SJSA1 (cell line): ENCODE measurements at regions not wholly inside any gene's neighbourhood (a gene's known extent, or its start where the extent isn't known, plus 50 kb on each side); places are given as distances from the start of the nearest gene placed in this dataset.

ENCODE experiments used
- DNase-seq, 2 experiments: peaks; one replicate each; pipeline ENCODE4 v3.0.0-alpha.2; 2015 to 2020; ENCODE audit warnings: low spot score in 2 of 2, low read depth in 1 of 2
- H3K27ac ChIP-seq: fragments of 250-450 bp; sonication (Bioruptor Pico); 2 replicates; pipeline ENCODE4 v1.5.1; 2020; ENCODE audit warnings: mild to moderate bottlenecking, moderate library complexity
- H3K27me3 ChIP-seq: fragments of 250-450 bp; sonication (Bioruptor Pico); replicated peaks from 2 replicates; pipeline ENCODE4 v1.5.1; 2020; ENCODE audit warnings: mild to moderate bottlenecking, moderate library complexity
- H3K36me3 ChIP-seq: fragments of 250-450 bp; sonication (Bioruptor Pico); 2 replicates; pipeline ENCODE4 v1.5.1; 2020; ENCODE audit warnings: mild to moderate bottlenecking
- H3K4me1 ChIP-seq: fragments of 250-450 bp; sonication (Bioruptor Pico); replicated peaks from 2 replicates; pipeline ENCODE4 v1.6.1; 2021; ENCODE audit warnings: mild to moderate bottlenecking
- H3K4me3 ChIP-seq: fragments of 250-450 bp; sonication (Bioruptor Pico); 2 replicates; pipeline ENCODE4 v1.5.1; 2020; ENCODE audit warnings: mild to moderate bottlenecking
- H3K9me3 ChIP-seq: fragments of 250-450 bp; sonication (Bioruptor Pico); replicated peaks from 2 replicates; pipeline ENCODE4 v1.5.1; 2020; ENCODE audit warnings: mild to moderate bottlenecking

GRCh38 chr4:22336822-22337221 is 179.0 kb downstream of the ADGRA3 start:
- Histone ChIP-seq H3K27me3 (no peaks in the 10 kb centered on the region), H3K36me3 (no peaks in the 10 kb centered on the region), H3K9me3 (no peaks in the 10 kb centered on the region), H3K27ac (no peak overlapping the region), H3K4me1 (no peaks in the 10 kb centered on the region), H3K4me3 (no peak overlapping the region)
- no peak for DNase-seq

DNA sequence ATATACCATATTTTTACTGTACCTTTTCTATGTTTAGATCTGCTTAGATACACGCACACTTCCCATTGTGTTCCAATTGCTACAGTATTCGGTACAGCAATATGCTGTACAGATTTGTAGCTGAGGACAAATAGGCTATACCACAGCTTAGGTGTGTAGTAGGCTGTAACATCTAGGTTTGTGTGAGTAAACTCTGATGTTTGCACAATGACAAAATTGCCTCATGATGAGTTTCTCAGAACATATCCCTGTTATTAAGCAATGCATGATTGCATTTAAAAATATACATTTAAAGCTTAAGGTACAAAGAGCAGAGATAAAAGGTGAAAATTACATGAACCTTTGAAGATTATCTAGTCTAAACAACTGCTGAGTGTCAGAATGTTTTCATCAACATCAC is 181.7 kb downstream of the ADGRA3 start:
- Histone ChIP-seq H3K9me3 (no peaks in the 10 kb centered on the region), H3K27me3 (no peaks in the 10 kb centered on the region), H3K27ac (no peak overlapping the region), H3K4me3 (no peak overlapping the region), H3K4me1 (no peaks in the 10 kb centered on the region), H3K36me3 (no peaks in the 10 kb centered on the region)
- DNase-seq = no peak

DNA sequence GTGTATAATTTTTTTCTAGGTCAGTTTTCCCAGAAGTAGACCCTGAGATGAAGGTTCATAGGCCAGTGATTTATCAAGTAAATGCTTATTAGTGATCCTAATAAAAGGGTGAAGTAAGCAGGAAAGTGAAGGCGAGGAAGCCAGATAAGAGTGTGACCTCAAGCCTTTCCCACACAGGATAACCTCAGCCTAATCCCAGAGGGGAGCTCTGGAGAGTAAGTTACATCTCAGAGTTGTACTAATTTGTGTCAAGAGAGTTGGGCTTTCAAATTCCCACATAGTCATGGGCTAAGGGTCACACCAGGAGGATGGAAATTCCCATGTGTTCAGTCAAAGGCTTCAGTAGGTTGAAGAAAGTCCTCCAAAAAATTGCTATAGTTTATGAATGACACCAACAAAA is 191.4 kb downstream of the ADGRA3 start:
- Histone ChIP-seq H3K9me3 (no peaks in the 10 kb centered on the region), H3K27ac (no peak overlapping the region), H3K36me3 (no peaks in the 10 kb centered on the region), H3K4me1 (no peaks in the 10 kb centered on the region), H3K27me3 (no peaks in the 10 kb centered on the region), H3K4me3 (no peak overlapping the region)
- DNase-seq = no peak

GRCh38 chr4:22323691-22324090 is 192.2 kb downstream of the ADGRA3 start:
- no peaks in the 10 kb centered on the region for H3K4me1 ChIP-seq
- H3K27ac ChIP-seq = no peak overlapping the region
- no peak overlapping the region for H3K4me3 ChIP-seq
- DNase-seq = no peak
- H3K9me3 ChIP-seq = no peaks in the 10 kb centered on the region
- no peaks in the 10 kb centered on the region for H3K27me3 ChIP-seq
- no peaks in the 10 kb centered on the region for H3K36me3 ChIP-seq

DNA sequence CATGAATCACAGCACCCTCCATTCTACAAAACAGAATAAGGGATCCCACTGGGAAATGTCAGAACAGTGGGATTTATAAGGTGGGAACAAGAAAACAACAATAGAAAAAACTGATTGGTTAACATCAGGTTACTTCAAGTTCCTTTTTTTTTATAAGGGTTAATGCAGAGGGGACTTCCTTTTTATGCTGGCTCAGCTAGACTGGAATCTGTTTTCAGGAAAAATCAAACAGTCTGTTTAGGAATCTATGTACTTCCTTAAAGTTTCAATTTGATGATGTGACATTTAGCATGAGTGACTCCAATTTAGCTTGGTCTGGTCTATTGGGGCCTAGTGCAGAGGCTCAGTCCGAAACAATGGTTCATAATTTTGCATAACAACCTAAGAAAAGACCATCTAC is 192.9 kb downstream of the ADGRA3 start:
- no peak for DNase-seq
- H3K27me3 ChIP-seq = no peaks in the 10 kb centered on the region
- H3K4me1 ChIP-seq = no peaks in the 10 kb centered on the region
- no peak overlapping the region for H3K4me3 ChIP-seq
- no peaks in the 10 kb centered on the region for H3K9me3 ChIP-seq
- H3K27ac ChIP-seq = no peak overlapping the region
- no peaks in the 10 kb centered on the region for H3K36me3 ChIP-seq

DNA sequence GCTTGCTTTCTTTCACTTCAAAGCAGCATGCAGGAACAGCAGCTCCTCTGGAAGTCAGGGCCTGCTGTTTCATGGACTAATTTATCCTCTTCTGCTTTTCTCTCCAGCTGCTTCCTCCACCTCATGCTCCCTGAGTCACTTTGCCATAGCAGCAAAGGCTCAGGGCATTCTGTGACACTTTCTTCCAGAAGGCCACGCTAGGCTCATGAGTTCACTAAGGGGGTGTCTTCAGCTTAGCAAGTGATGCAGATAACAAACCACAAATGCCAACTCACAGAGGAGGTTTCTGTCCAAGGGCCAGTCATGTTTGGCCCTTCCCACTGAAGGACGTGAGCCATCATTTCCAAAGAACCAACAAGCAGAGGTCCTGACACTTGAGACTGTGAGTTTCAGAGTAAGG is 200.2 kb downstream of the ADGRA3 start:
- no peaks in the 10 kb centered on the region for H3K36me3 ChIP-seq
- DNase-seq = no peak
- no peak overlapping the region for H3K27ac ChIP-seq
- H3K9me3 ChIP-seq = no peaks in the 10 kb centered on the region
- H3K4me3 ChIP-seq = no peak overlapping the region
- no peaks in the 10 kb centered on the region for H3K4me1 ChIP-seq
- no peaks in the 10 kb centered on the region for H3K27me3 ChIP-seq

GRCh38 chr4:22313976-22314375 is 201.9 kb downstream of the ADGRA3 start:
- Histone ChIP-seq H3K4me1 (no peaks in the 10 kb centered on the region), H3K27ac (no peak overlapping the region), H3K27me3 (no peaks in the 10 kb centered on the region), H3K4me3 (no peak overlapping the region), H3K9me3 (no peaks in the 10 kb centered on the region), H3K36me3 (no peaks in the 10 kb centered on the region)
- no peak for DNase-seq

- Histone ChIP-seq H3K4me1 (no peaks in the 10 kb centered on the region), H3K9me3 (no peaks in the 10 kb centered on the region), H3K36me3 (no peaks in the 10 kb centered on the region), H3K27ac (no peak overlapping the region), H3K27me3 (no peaks in the 10 kb centered on the region), H3K4me3 (no peak overlapping the region)
- DNase-seq = no peak
Observed at GRCh38 chr4:22312113-22312512, 203.8 kb downstream of the ADGRA3 start.

- Histone ChIP-seq H3K9me3 (no peaks in the 10 kb centered on the region), H3K27ac (no peak overlapping the region), H3K4me1 (no peaks in the 10 kb centered on the region), H3K36me3 (no peaks in the 10 kb centered on the region), H3K4me3 (no peak overlapping the region), H3K27me3 (no peaks in the 10 kb centered on the region)
- no peak for DNase-seq
Observed at GRCh38 chr4:22301253-22301652, 214.6 kb downstream of the ADGRA3 start.

DNA sequence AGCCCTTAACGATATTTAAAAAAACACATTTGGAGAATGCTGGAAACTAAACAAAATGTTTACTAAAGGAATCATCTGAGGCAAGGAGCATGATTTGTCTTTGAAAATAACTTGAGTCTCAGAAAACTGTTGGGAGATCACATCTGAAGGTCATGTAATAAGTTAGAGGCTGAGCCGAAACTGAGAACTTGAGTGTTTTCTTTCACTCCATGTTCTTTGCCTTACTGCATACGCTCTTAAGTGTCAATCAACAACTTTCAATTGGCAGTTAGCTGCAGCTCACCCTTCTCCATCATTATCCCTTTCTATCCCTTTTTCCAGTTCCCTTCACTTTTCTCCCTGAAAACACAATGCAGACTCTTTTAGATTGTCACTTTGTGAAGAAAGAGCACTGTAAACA is 216.2 kb downstream of the ADGRA3 start:
- Histone ChIP-seq H3K27me3 (no peaks in the 10 kb centered on the region), H3K4me3 (no peak overlapping the region), H3K4me1 (no peaks in the 10 kb centered on the region), H3K36me3 (no peaks in the 10 kb centered on the region), H3K27ac (no peak overlapping the region), H3K9me3 (no peaks in the 10 kb centered on the region)
- no peak for DNase-seq

DNA sequence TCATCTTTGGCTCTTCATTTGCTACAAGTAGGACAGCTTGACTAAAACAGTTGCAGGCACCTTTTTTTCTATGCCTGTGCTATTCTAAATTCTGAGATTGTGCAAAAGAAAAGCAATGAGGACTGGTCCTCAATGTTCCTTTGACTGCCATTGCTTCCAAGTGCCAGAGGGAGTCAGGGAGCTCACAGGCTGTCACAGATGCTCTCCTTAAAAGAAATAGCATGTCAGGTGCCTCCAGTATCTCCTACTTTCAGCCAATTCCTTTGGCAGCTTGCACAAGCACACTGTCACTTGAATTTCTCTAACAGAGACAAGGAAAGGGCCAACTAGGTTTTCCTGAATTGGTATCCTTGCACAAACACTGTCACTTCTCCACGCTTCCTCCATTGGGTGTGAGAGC is 228.2 kb downstream of the ADGRA3 start:
- Histone ChIP-seq H3K27me3 (no peaks in the 10 kb centered on the region), H3K4me1 (no peaks in the 10 kb centered on the region), H3K4me3 (no peak overlapping the region), H3K36me3 (no peaks in the 10 kb centered on the region), H3K27ac (no peak overlapping the region), H3K9me3 (no peaks in the 10 kb centered on the region)
- DNase-seq = no peak

- H3K36me3 ChIP-seq = no peaks in the 10 kb centered on the region
- no peak for DNase-seq
- no peak overlapping the region for H3K27ac ChIP-seq
- no peaks in the 10 kb centered on the region for H3K9me3 ChIP-seq
- no peaks in the 10 kb centered on the region for H3K4me1 ChIP-seq
- no peaks in the 10 kb centered on the region for H3K27me3 ChIP-seq
- no peak overlapping the region for H3K4me3 ChIP-seq
Observed at GRCh38 chr4:22268350-22269025, 247.4 kb downstream of the ADGRA3 start.

DNA sequence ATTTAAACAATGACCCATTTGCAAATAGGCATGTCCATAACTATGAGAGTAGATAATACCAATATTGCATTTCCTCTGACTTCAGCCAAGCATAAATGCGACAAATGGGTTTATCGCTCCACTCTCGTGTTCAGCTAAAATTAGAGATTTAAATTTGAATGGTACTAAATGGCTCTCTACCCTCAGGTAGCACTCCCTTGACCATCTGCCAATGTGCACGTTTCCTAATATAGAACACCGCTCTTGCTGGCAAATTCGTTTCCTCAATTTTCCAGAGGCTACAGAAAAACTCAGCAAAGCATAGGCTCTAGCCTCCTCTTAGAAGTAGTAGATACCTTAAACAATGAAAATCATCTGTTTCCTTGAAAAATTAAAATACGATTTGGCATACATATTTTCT is 251.6 kb downstream of the ADGRA3 start:
- H3K36me3 ChIP-seq = no peaks in the 10 kb centered on the region
- H3K27me3 ChIP-seq = no peaks in the 10 kb centered on the region
- no peak for DNase-seq
- H3K4me1 ChIP-seq = no peaks in the 10 kb centered on the region
- H3K27ac ChIP-seq = no peak overlapping the region
- H3K9me3 ChIP-seq = no peaks in the 10 kb centered on the region
- H3K4me3 ChIP-seq = no peak overlapping the region

DNA sequence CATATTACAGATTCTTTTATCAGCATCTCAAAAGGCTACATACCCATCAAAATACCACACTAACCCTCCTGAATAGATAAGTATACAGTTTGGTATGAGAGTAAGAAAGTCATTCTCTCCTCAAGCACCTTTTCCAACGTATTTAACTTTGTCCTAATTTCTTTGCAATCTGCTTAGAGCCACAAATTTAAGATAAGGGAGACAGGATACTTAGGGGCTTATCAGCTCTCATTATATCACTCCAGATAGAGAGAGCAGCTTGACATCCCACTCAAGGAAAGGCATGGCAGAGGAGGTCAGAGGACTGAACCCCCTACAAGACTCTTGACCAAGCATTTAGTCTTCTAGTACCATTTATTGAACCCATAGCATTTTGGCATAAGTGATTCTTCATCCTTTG is 262.4 kb downstream of the ADGRA3 start:
- no peak overlapping the region for H3K27ac ChIP-seq
- no peaks in the 10 kb centered on the region for H3K4me1 ChIP-seq
- no peak overlapping the region for H3K4me3 ChIP-seq
- H3K27me3 ChIP-seq = no peaks in the 10 kb centered on the region
- no peaks in the 10 kb centered on the region for H3K36me3 ChIP-seq
- no peaks in the 10 kb centered on the region for H3K9me3 ChIP-seq
- no peak for DNase-seq

DNA sequence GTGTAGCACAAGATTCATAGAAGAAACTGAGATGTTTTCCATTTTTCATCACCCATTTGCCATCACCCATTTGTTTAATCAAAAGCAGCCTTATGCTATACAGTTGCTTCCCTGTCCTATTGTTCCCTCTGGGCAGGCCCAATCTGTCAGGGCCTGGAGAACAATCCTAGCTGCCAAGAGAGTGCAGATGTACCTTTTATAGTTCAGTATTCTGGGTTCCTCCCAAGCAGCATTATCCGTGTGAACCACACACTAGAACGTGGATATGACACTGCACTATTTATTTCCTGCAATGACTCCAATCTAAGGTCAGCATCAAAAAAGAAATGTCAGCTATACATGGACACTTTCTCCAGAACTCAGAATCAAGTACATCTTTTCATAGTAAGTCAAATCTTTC is 269.0 kb downstream of the ADGRA3 start:
- Histone ChIP-seq H3K27ac (no peak overlapping the region), H3K9me3 (no peaks in the 10 kb centered on the region), H3K36me3 (no peaks in the 10 kb centered on the region), H3K27me3 (no peaks in the 10 kb centered on the region), H3K4me1 (no peaks in the 10 kb centered on the region), H3K4me3 (no peak overlapping the region)
- no peak for DNase-seq
